OCI-LY7 (cell line): ENCODE measurements at regions not wholly inside any gene's neighbourhood (a gene's known extent, or its start where the extent isn't known, plus 50 kb on each side); places are given as distances from the start of the nearest gene placed in this dataset.

Experiments used
- BruUV-seq: library from RNA; stranded (reverse); fragments of 400-500 nt; replicated peaks from 2 replicates; lab custom pipeline; 2021; lab: Mats Ljungman, UMichigan
- CTCF ChIA-PET: fragments of 300-600 bp; sonication (Branson Sonifier 250); formaldehyde crosslinking; loops from one replicate; lab custom pipeline; 2022; ENCODE audit warnings: antibody characterized with exemption; ENCODE audit not compliant: unreplicated experiment; lab: Charles Lee
- POLR2A ChIA-PET: fragments of 300-600 bp; sonication (Branson Sonifier 250); formaldehyde crosslinking; loops from one replicate; lab custom pipeline; 2022; ENCODE audit warnings: antibody characterized with exemption; lab: Charles Lee
- DNase-seq: peaks from one replicate; pipeline ENCODE4 v3.0.0-alpha.2; 2015; ENCODE audit warnings: low spot score
- H2AFZ ChIP-seq: fragments of 200-600 bp; sonication (generic), shearing (Covaris generic); 2 replicates; pipeline ENCODE4 v1.6.1; 2014; ENCODE audit warnings: mild to moderate bottlenecking, antibody characterized with exemption, low read length, moderate library complexity
- H3K27ac ChIP-seq: fragments of 200-600 bp; sonication (generic); 2 replicates; pipeline ENCODE4 v1.5.1; 2014; ENCODE audit warnings: mixed run types, low read depth, mild to moderate bottlenecking, moderate library complexity, low read length, inconsistent platforms; ENCODE audit not compliant: poor library complexity, severe bottlenecking
- H3K36me3 ChIP-seq: fragments of 200-600 bp; sonication (generic); 2 replicates; pipeline ENCODE4 v1.6.1; 2014; ENCODE audit warnings: mild to moderate bottlenecking, antibody characterized with exemption, low read length, moderate library complexity, mixed read lengths; ENCODE audit not compliant: insufficient read depth
- H3K4me1 ChIP-seq: fragments of 200-600 bp; sonication (generic); 2 replicates; pipeline ENCODE4 v1.5.1; 2014; ENCODE audit warnings: mild to moderate bottlenecking, low read length; ENCODE audit not compliant: insufficient read depth, poor library complexity, severe bottlenecking
- H3K4me2 ChIP-seq: fragments of 200-600 bp; sonication (generic); 2 replicates; pipeline ENCODE4 v1.6.1; 2014; ENCODE audit warnings: mild to moderate bottlenecking, low read length
- H3K4me3 ChIP-seq: fragments of 200-600 bp; sonication (generic); 2 replicates; pipeline ENCODE4 v1.5.1; 2014; ENCODE audit warnings: mild to moderate bottlenecking, low read depth, low read length; ENCODE audit not compliant: poor library complexity, severe bottlenecking
- H3K79me2 ChIP-seq: fragments of 200-600 bp; sonication (generic); 2 replicates; pipeline ENCODE4 v1.6.1; 2016; ENCODE audit warnings: low read depth, mild to moderate bottlenecking, low read length, moderate library complexity, mixed read lengths; ENCODE audit not compliant: insufficient read depth
- H3K9me2 ChIP-seq: fragments of 200-600 bp; sonication (generic); 2 replicates; pipeline ENCODE4 v1.6.1; 2016; ENCODE audit warnings: mild to moderate bottlenecking, low read length, mixed read lengths; ENCODE audit not compliant: insufficient read depth
- H3K9me3 ChIP-seq: fragments of 200-600 bp; sonication (generic); 2 replicates; pipeline ENCODE4 v1.6.1; 2014; ENCODE audit warnings: mild to moderate bottlenecking, mixed run types, low read length, mixed read lengths
- H4K20me1 ChIP-seq: fragments of 200-600 bp; sonication (generic); 2 replicates; pipeline ENCODE4 v1.6.1; 2014; ENCODE audit warnings: mild to moderate bottlenecking, antibody characterized with exemption, low read length, moderate library complexity, mixed read lengths; ENCODE audit not compliant: insufficient read depth
- CTCF ChIP-seq: fragments of 200-600 bp; sonication (generic); conservative IDR thresholded peaks from 2 replicates; pipeline ENCODE4 v1.5.1; 2014; ENCODE audit warnings: mild to moderate bottlenecking, antibody characterized with exemption, low read length, moderate library complexity, mixed read lengths
- EZH2phosphoT487 ChIP-seq: fragments of 200-600 bp; sonication (generic); IDR thresholded peaks from 2 replicates; pipeline ENCODE4 v1.6.1; 2018; ENCODE audit warnings: low read depth, borderline replicate concordance, mild to moderate bottlenecking, mixed run types, antibody characterized with exemption, low read length, moderate library complexity, mixed read lengths
- intact Hi-C: fragments of 100-400 bp; cut with micrococcal nuclease; formaldehyde crosslinking; loops from one replicate; pipeline ENCODE4 v1.10.0; 2022; ENCODE audit not compliant: unreplicated experiment

- Histone ChIP-seq H3K4me1 (no peaks in the 10 kb centered on the region), H3K4me2 (no peak overlapping the region), H3K27ac (no peak overlapping the region), H3K4me3 (no peak overlapping the region), H3K9me2 (no peaks in the 10 kb centered on the region), H3K79me2 (no peaks in the 10 kb centered on the region), H3K9me3 (no peaks in the 10 kb centered on the region), H4K20me1 (no peaks in the 10 kb centered on the region), H3K36me3 (no peaks in the 10 kb centered on the region), H2AFZ (no peak overlapping the region)
- no peak for DNase-seq
- intact Hi-C loops: no loop called here
- no TSS peak for BruUV-seq
- ChIA-PET CTCF (interaction anchor here (1.1 kb wide), 1 partner anchor 12 kb away, joined by 3 read pairs; no protein-coding TSS in a partner anchor), POLR2A (interaction anchor here (0.6 kb wide), 1 partner anchor 12 kb away, joined by 3 read pairs; no protein-coding TSS in a partner anchor)
- TF ChIP-seq CTCF (no peak), EZH2phosphoT487 (no peak)
These were observed 999.0 kb downstream of the TUSC7 start for GRCh38 chr3:117708601-117709000.

- TF ChIP-seq CTCF (no peak), EZH2phosphoT487 (no peak)
- no peak overlapping the region for H3K4me2 ChIP-seq
- no peak overlapping the region for H3K27ac ChIP-seq
- intact Hi-C loops: no loop called here
- no peaks in the 10 kb centered on the region for H3K9me2 ChIP-seq
- DNase-seq: no peak
- BruUV-seq: no TSS peak
- no peaks in the 10 kb centered on the region for H3K4me1 ChIP-seq
- ChIA-PET POLR2A (interaction anchor here (0.6 kb wide), 1 partner anchor 12 kb away, joined by 3 read pairs; no protein-coding TSS in a partner anchor), CTCF (interaction anchor here (1.1 kb wide), 1 partner anchor 11 kb away, joined by 3 read pairs; no protein-coding TSS in a partner anchor)
- H3K36me3 ChIP-seq: no peaks in the 10 kb centered on the region
- no peak overlapping the region for H3K4me3 ChIP-seq
- H2AFZ ChIP-seq: no peak overlapping the region
- no peaks in the 10 kb centered on the region for H4K20me1 ChIP-seq
- no peaks in the 10 kb centered on the region for H3K9me3 ChIP-seq
- H3K79me2 ChIP-seq: no peaks in the 10 kb centered on the region
These were observed 999.5 kb downstream of the TUSC7 start for GRCh38 chr3:117709108-117709507.

GRCh38 chr3:117710501-117710900 is 1000.9 kb downstream of the TUSC7 start:
- Histone ChIP-seq H3K9me2 (no peaks in the 10 kb centered on the region), H3K4me1 (no peaks in the 10 kb centered on the region), H3K9me3 (no peaks in the 10 kb centered on the region), H3K4me2 (no peak overlapping the region), H4K20me1 (no peaks in the 10 kb centered on the region), H3K36me3 (no peaks in the 10 kb centered on the region), H3K4me3 (no peak overlapping the region), H3K27ac (no peak overlapping the region), H2AFZ (no peak overlapping the region), H3K79me2 (no peaks in the 10 kb centered on the region)
- DNase-seq: no peak
- ChIA-PET CTCF (no interaction called here), POLR2A (no interaction called here)
- no TSS peak for BruUV-seq
- TF ChIP-seq EZH2phosphoT487: no peak
- TF ChIP-seq CTCF: no peak
- intact Hi-C loops: no loop called here
